ENCODE measurements at regions not wholly inside any gene's neighbourhood (a gene's known extent, or its start where the extent isn't known, plus 50 kb on each side); places are given as distances from the start of the nearest gene placed in this dataset.

GRCh38 chr5:100303216-100303615, 232.0 kb upstream of the FAM174A start:
- Histone ChIP-seq H3K27me3 (ENCODE audit: insufficient read depth) (no peaks in the 10 kb centered on the region), H3K4me2 (no peak overlapping the region)
- CTCF ChIA-PET, result interaction anchor here (0.6 kb wide), 1 partner anchor 563 kb away, joined by 3 read pairs; no protein-coding TSS in a partner anchor

GRCh38 chr5:100299261-100299660, 235.9 kb upstream of the FAM174A start:
- CTCF ChIA-PET, result no interaction called here
- POLR2A ChIA-PET, result no interaction called here
- Histone ChIP-seq H3K27ac (ENCODE audit: low read depth in 2 of 2, low read length in 1 of 2) (no peak overlapping the region), H3K4me3 (ENCODE audit: low read depth in 2 of 2, low read length in 1 of 2) (no peak overlapping the region), H3K4me2 (no peak overlapping the region), H3K4me1 (ENCODE audit: control insufficient read depth in 1 of 2, insufficient read depth in 2 of 2, low read depth in 1 of 2, low read length in 1 of 2) (no peaks in the 10 kb centered on the region), H3K9me2 (no peaks in the 10 kb centered on the region), H3K9me3 (no peaks in the 10 kb centered on the region), H3F3A (replicated peaks; ENCODE audit: insufficient read depth) (no peaks in the 10 kb centered on the region), H3K9ac (no peak overlapping the region), H3K27me3 (ENCODE audit: insufficient read depth) (no peaks in the 10 kb centered on the region), H2AFZ (ENCODE audit: low read depth) (no peak overlapping the region), H4K20me1 (ENCODE audit: insufficient read depth) (no peaks in the 10 kb centered on the region), H3K36me3 (replicated peaks in 1 of 2; ENCODE audit: control insufficient read depth in 1 of 2, insufficient read depth in 2 of 2, low read length in 1 of 2) (no peaks in the 10 kb centered on the region), H3K79me2 (ENCODE audit: insufficient read depth) (no peaks in the 10 kb centered on the region)
- WGBS (ENCODE audit: low lambda C conversion rate), result 2% methylated on average over 2 of the region's 2 CpGs
- no peak for DNase-seq
- TF ChIP-seq ZBTB33 (IDR thresholded peaks at IDR 0.05; ENCODE audit: borderline replicate concordance, low read depth) (no peak), RAD21 (IDR thresholded peaks at IDR 0.05; ENCODE audit: low read length) (no peak), CTCF (IDR thresholded peaks at IDR 0.05) (no peak), IRF3 (IDR thresholded peaks at IDR 0.05; ENCODE audit: low read depth, low read length) (no peak), POLR2AphosphoS5 (IDR thresholded peaks at IDR 0.05; ENCODE audit: low read depth, low read length) (no peak), CHD2 (IDR thresholded peaks at IDR 0.05; ENCODE audit: low read length, partially characterized antibody) (no peak), USF1 (IDR thresholded peaks at IDR 0.05; ENCODE audit: borderline replicate concordance, low read depth) (no peak)

More at GRCh38 chr5:100303216-100303615, 232.0 kb upstream of the FAM174A start:
- no peaks in the 10 kb centered on the region for H3K4me1 ChIP-seq (ENCODE audit: control insufficient read depth in 1 of 2, insufficient read depth in 2 of 2, low read depth in 1 of 2, low read length in 1 of 2)
- POLR2A ChIA-PET, result no interaction called here
- no peaks in the 10 kb centered on the region for H3K9me2 ChIP-seq
- TF ChIP-seq ELF1 (IDR thresholded peaks at IDR 0.05) (no peak), EP300 (IDR thresholded peaks at IDR 0.05; ENCODE audit: borderline replicate concordance in 1 of 2, low read depth in 1 of 2, low read length in 1 of 2) (no peak), CHD2 (IDR thresholded peaks at IDR 0.05; ENCODE audit: low read length, partially characterized antibody) (no peak), MXI1 (IDR thresholded peaks at IDR 0.05; ENCODE audit: low read depth, low read length) (no peak), NFIC (IDR thresholded peaks at IDR 0.05; ENCODE audit: borderline replicate concordance) (no peak), GABPA (IDR thresholded peaks at IDR 0.05; ENCODE audit: low read depth) (no peak)
- H3K79me2 ChIP-seq (ENCODE audit: insufficient read depth), result no peaks in the 10 kb centered on the region
- no peak overlapping the region for H2AFZ ChIP-seq (ENCODE audit: low read depth)
- no peak overlapping the region for H3K27ac ChIP-seq (ENCODE audit: low read depth in 2 of 2, low read length in 1 of 2)
- H4K20me1 ChIP-seq (ENCODE audit: insufficient read depth), result no peaks in the 10 kb centered on the region
- no peaks in the 10 kb centered on the region for H3K9me3 ChIP-seq
- no peak overlapping the region for H3K9ac ChIP-seq
- no peaks in the 10 kb centered on the region for H3K36me3 ChIP-seq (replicated peaks in 1 of 2; ENCODE audit: control insufficient read depth in 1 of 2, insufficient read depth in 2 of 2, low read length in 1 of 2)
- no peak overlapping the region for H3K4me3 ChIP-seq (ENCODE audit: low read depth in 2 of 2, low read length in 1 of 2)
- no peaks in the 10 kb centered on the region for H3F3A ChIP-seq (replicated peaks; ENCODE audit: insufficient read depth)
- 3% methylated on average over 1 of the region's 1 CpG for WGBS (ENCODE audit: low lambda C conversion rate)
- no peak for DNase-seq

Data from SK-N-SH (cell line).